ENCODE measurements at regions not wholly inside any gene's neighbourhood (a gene's known extent, or its start where the extent isn't known, plus 50 kb on each side); places are given as distances from the start of the nearest gene placed in this dataset.
"Not testable (repeated sequence)": the region's sequence is repeated elsewhere in the genome, so short reads cannot be mapped to it uniquely, and the experiment has no call there.

GRCh38 chr9:79492092-79493009, 79.4 kb upstream of the TLE4 start:
- no peak overlapping the region for H3K9ac ChIP-seq (ENCODE audit: low read depth, low read length, poor library complexity, severe bottlenecking)
- no peak overlapping the region for H3K4me2 ChIP-seq (ENCODE audit: low read depth, low read length, poor library complexity, severe bottlenecking)
- no peaks in the 10 kb centered on the region for H3K36me3 ChIP-seq (ENCODE audit: insufficient read depth, low read length)
- peaks cover 5% of the 10 kb centered on the region; the same call in 1 of the 2 replicates for H3K9me3 ChIP-seq (ENCODE audit: insufficient read depth, low read depth, low read length)
- H3F3A ChIP-seq (ENCODE audit: low read depth): no peaks in the 10 kb centered on the region
- H3K27me3 ChIP-seq (ENCODE audit: insufficient read depth, low read length, poor library complexity, severe bottlenecking): no peaks in the 10 kb centered on the region
- no peak for TF ChIP-seq EZH2phosphoT487 (IDR thresholded peaks at IDR 0.05; ENCODE audit: borderline replicate concordance)
- TF ChIP-seq, protein P1, sequence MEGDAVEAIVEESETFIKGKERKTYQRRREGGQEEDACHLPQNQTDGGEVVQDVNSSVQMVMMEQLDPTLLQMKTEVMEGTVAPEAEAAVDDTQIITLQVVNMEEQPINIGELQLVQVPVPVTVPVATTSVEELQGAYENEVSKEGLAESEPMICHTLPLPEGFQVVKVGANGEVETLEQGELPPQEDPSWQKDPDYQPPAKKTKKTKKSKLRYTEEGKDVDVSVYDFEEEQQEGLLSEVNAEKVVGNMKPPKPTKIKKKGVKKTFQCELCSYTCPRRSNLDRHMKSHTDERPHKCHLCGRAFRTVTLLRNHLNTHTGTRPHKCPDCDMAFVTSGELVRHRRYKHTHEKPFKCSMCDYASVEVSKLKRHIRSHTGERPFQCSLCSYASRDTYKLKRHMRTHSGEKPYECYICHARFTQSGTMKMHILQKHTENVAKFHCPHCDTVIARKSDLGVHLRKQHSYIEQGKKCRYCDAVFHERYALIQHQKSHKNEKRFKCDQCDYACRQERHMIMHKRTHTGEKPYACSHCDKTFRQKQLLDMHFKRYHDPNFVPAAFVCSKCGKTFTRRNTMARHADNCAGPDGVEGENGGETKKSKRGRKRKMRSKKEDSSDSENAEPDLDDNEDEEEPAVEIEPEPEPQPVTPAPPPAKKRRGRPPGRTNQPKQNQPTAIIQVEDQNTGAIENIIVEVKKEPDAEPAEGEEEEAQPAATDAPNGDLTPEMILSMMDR (conservative IDR thresholded peaks at IDR 0.05; ENCODE audit: low read length): no peak
- no peaks in the 10 kb centered on the region for H4K20me1 ChIP-seq (ENCODE audit: insufficient read depth, low read length, poor library complexity, severe bottlenecking)
- no peaks in the 10 kb centered on the region for H3K4me1 ChIP-seq (ENCODE audit: insufficient read depth, low read length, poor library complexity, severe bottlenecking)
- H3K9me2 ChIP-seq (replicated peaks; ENCODE audit: low read depth, low read length): no peaks in the 10 kb centered on the region
- H3K79me2 ChIP-seq (ENCODE audit: insufficient read depth, low read length): no peaks in the 10 kb centered on the region
- H2AFZ ChIP-seq (ENCODE audit: low read length): no peak overlapping the region
- no peak overlapping the region for H3K4me3 ChIP-seq (ENCODE audit: low read length, poor library complexity, severe bottlenecking)

DNA sequence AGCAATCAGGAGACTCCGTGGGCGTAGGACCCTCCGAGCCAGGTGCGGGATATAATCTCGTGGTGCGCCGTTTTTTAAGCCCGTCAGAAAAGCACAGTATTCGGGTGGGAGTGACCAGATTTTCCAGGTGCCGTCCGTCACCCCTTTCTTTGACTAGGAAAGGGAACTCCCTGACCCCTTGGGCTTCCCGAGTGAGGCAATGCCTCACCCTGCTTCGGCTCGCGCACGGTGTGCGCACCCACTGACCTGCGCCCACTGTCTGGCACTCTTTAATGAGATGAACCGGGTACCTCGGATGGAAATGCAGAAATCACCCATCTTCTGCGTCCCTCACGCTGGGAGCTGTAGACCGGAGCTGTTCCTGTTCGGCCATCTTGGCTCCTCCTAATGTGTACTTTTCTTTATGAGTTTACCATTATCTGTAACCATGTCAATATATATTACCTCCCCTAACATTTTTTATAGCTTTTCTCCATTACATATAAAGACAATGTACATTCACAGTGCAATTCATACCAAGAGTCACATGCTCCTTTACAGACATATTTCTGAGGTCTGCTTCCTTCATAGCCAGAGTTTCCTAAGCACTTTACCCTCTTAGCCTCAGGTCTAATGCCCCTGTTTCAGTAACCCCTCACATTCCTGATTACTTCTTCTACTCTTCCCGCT, 71.4 kb upstream of the TLE4 start:
- not testable (repeated sequence) for H3K4me1 ChIP-seq (ENCODE audit: insufficient read depth, low read length, poor library complexity, severe bottlenecking); H2AFZ ChIP-seq (ENCODE audit: low read length); H3K9me3 ChIP-seq (ENCODE audit: insufficient read depth, low read depth, low read length); H3K9me2 ChIP-seq (replicated peaks; ENCODE audit: low read depth, low read length); H3K27me3 ChIP-seq (ENCODE audit: insufficient read depth, low read length, poor library complexity, severe bottlenecking); H3K4me3 ChIP-seq (ENCODE audit: low read length, poor library complexity, severe bottlenecking); H3K36me3 ChIP-seq (ENCODE audit: insufficient read depth, low read length); H3F3A ChIP-seq (ENCODE audit: low read depth); H3K9ac ChIP-seq (ENCODE audit: low read depth, low read length, poor library complexity, severe bottlenecking); H4K20me1 ChIP-seq (ENCODE audit: insufficient read depth, low read length, poor library complexity, severe bottlenecking); H3K79me2 ChIP-seq (ENCODE audit: insufficient read depth, low read length); H3K4me2 ChIP-seq (ENCODE audit: low read depth, low read length, poor library complexity, severe bottlenecking)

GRCh38 chr9:79501546-79501945, 70.2 kb upstream of the TLE4 start:
- no peak overlapping the region for H3K9ac ChIP-seq (ENCODE audit: low read depth, low read length, poor library complexity, severe bottlenecking)
- TF ChIP-seq, protein P1 (conservative IDR thresholded peaks at IDR 0.05; ENCODE audit: low read length): no peak
- TF ChIP-seq EZH2phosphoT487 (IDR thresholded peaks at IDR 0.05; ENCODE audit: borderline replicate concordance): no peak
- no peaks in the 10 kb centered on the region for H4K20me1 ChIP-seq (ENCODE audit: insufficient read depth, low read length, poor library complexity, severe bottlenecking)
- no peaks in the 10 kb centered on the region for H3K36me3 ChIP-seq (ENCODE audit: insufficient read depth, low read length)
- H3K4me1 ChIP-seq (ENCODE audit: insufficient read depth, low read length, poor library complexity, severe bottlenecking): no peaks in the 10 kb centered on the region
- no peaks in the 10 kb centered on the region for H3K79me2 ChIP-seq (ENCODE audit: insufficient read depth, low read length)
- H3K9me3 ChIP-seq (ENCODE audit: insufficient read depth, low read depth, low read length): no peaks in the 10 kb centered on the region
- H3F3A ChIP-seq (ENCODE audit: low read depth): no peaks in the 10 kb centered on the region
- no peaks in the 10 kb centered on the region for H3K9me2 ChIP-seq (replicated peaks; ENCODE audit: low read depth, low read length)
- no peak overlapping the region for H2AFZ ChIP-seq (ENCODE audit: low read length)
- no peak overlapping the region for H3K4me2 ChIP-seq (ENCODE audit: low read depth, low read length, poor library complexity, severe bottlenecking)
- H3K27me3 ChIP-seq (ENCODE audit: insufficient read depth, low read length, poor library complexity, severe bottlenecking): no peaks in the 10 kb centered on the region
- no peak overlapping the region for H3K4me3 ChIP-seq (ENCODE audit: low read length, poor library complexity, severe bottlenecking)
